Spleen (tissue), 7 donors: ENCODE measurements at regions not wholly inside any gene's neighbourhood (a gene's known extent, or its start where the extent isn't known, plus 50 kb on each side); places are given as distances from the start of the nearest gene placed in this dataset.

Experiments used
- CTCF ChIP-seq, 11 experiments: fragments of 200-600 bp in 7 of 11; fragments of 450-650 bp in 4 of 11; sonication (generic) in 4 of 11; IDR thresholded peaks in 8 of 11; conservative IDR thresholded peaks in 3 of 11; 1 replicate in 7 of 11; 2 replicates in 4 of 11; pipeline versions ENCODE4 v1.4.0 to v1.8.0; 2016 to 2021; ENCODE audit warnings: antibody characterized with exemption in 11 of 11, inconsistent platforms in 4 of 11, mild to moderate bottlenecking in 1 of 11
- POLR2A ChIP-seq, 3 donors: fragments of 450-650 bp; IDR thresholded peaks; one replicate each; pipeline ENCODE4 v1.5.1; 2017; ENCODE audit warnings: antibody characterized with exemption in 3 of 3, mild to moderate bottlenecking in 1 of 3
- donor health status: DM: no; HTN: no; CAD: no; lungs with moderate emphysema.
- donor health status: DM: no; HTN: no; CAD: no.
- donor health status: DM: no; HTN: no; CAD: no.

GRCh38 chr13:44075113-44075512 is 195.4 kb downstream of the LACC1 start:
- TF ChIP-seq CTCF (IDR thresholded peaks at IDR 0.05 in 8 of 11, conservative IDR thresholded peaks at IDR 0.05 in 3 of 11) (no peak), POLR2A (IDR thresholded peaks at IDR 0.05) (no peak)
